IPS-15b (cell line): ENCODE measurements at regions not wholly inside any gene's neighbourhood (a gene's known extent, or its start where the extent isn't known, plus 50 kb on each side); places are given as distances from the start of the nearest gene placed in this dataset.
"Not testable (repeated sequence)": the region's sequence is repeated elsewhere in the genome, so short reads cannot be mapped to it uniquely, and the experiment has no call there.

Experiments used
- H3K27me3 ChIP-seq: one replicate; pipeline ENCODE4 v1.6.1; 2013; ENCODE audit warnings: low read length; ENCODE audit not compliant: control insufficient read depth, insufficient read depth
- H3K36me3 ChIP-seq: one replicate; pipeline ENCODE4 v1.6.1; 2013; ENCODE audit warnings: low read length; ENCODE audit not compliant: control insufficient read depth, insufficient read depth
- H3K4me1 ChIP-seq: one replicate; pipeline ENCODE4 v1.6.1; 2013; ENCODE audit warnings: mild to moderate bottlenecking, low read length; ENCODE audit not compliant: control insufficient read depth, insufficient read depth
- H3K4me3 ChIP-seq: one replicate; pipeline ENCODE4 v1.5.1; 2013; ENCODE audit warnings: low read depth, low read length
- H3K9ac ChIP-seq: one replicate; pipeline ENCODE4 v1.6.1; 2013; ENCODE audit warnings: low read depth, mild to moderate bottlenecking, low read length
- H3K9me3 ChIP-seq: one replicate; pipeline ENCODE4 v1.6.1; 2013; ENCODE audit warnings: mild to moderate bottlenecking, low read length; ENCODE audit not compliant: control insufficient read depth, insufficient read depth

DNA sequence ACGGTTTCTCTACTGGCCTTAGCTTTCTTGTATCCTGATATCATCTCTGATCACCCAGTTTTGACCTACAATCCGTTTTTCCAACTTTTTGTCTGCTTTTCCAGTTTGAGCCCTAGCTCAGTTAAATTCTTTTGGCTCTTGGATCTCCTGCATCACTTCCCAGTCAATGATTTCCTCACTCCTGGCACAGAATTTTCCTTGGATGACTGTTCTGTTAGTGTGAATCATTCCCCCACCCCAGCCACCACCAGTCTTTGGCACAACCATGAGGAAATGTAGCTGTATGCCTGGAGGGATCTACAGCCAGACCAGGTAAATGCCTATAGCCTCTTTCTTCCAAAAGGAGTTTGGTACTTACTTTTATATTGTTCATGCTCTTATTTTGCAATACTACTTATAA is 187.2 kb upstream of the PTGFR start:
- H3K27me3 ChIP-seq = no peaks in the 10 kb centered on the region
- H3K4me1 ChIP-seq = no peaks in the 10 kb centered on the region
- H3K9ac ChIP-seq = no peak overlapping the region
- H3K36me3 ChIP-seq = no peaks in the 10 kb centered on the region
- H3K4me3 ChIP-seq = no peak overlapping the region
- H3K9me3 ChIP-seq = no peaks in the 10 kb centered on the region

DNA sequence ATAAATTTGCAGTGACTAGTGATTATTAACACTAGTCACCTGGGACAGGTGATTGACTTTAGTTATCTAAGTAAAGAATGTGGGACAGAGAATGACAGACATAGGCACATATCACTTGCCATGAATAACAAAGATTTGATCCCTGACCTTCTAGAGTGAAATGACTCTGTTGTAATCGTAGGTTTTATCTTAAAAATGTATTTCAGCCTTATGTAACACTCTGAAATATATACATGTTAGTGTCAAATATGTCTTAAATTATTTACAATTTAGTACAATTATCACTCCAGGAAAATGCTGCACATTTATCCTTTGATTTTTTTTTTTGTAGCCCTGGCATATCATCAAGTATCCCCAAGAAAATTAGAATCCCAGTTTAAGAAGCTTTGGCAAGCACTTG is 186.4 kb upstream of the PTGFR start:
- H3K36me3 ChIP-seq = no peaks in the 10 kb centered on the region
- H3K4me1 ChIP-seq = no peaks in the 10 kb centered on the region
- H3K4me3 ChIP-seq = no peak overlapping the region
- H3K9ac ChIP-seq = no peak overlapping the region
- no peaks in the 10 kb centered on the region for H3K27me3 ChIP-seq
- H3K9me3 ChIP-seq = no peaks in the 10 kb centered on the region

DNA sequence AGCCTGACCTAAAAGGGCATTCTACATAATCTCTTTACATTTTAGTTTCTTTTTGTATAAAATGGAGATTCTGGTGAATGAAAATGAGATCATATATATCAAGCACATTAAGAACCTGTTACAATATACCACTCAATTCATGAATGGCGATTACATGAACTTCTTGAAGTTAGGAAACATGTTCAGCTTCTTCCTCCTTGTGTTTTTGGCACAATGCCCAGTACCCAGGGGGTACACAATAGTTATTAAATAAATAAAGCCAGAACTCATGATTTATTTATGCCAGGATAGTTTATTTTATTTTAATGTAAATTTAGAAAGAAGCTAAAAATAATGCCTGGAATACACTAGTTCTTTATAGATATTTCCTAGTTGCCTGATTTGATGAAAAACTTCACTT is 186.0 kb upstream of the PTGFR start:
- no peak overlapping the region for H3K9ac ChIP-seq
- H3K9me3 ChIP-seq = no peaks in the 10 kb centered on the region
- no peaks in the 10 kb centered on the region for H3K4me1 ChIP-seq
- no peaks in the 10 kb centered on the region for H3K27me3 ChIP-seq
- H3K4me3 ChIP-seq = no peak overlapping the region
- H3K36me3 ChIP-seq = no peaks in the 10 kb centered on the region

DNA sequence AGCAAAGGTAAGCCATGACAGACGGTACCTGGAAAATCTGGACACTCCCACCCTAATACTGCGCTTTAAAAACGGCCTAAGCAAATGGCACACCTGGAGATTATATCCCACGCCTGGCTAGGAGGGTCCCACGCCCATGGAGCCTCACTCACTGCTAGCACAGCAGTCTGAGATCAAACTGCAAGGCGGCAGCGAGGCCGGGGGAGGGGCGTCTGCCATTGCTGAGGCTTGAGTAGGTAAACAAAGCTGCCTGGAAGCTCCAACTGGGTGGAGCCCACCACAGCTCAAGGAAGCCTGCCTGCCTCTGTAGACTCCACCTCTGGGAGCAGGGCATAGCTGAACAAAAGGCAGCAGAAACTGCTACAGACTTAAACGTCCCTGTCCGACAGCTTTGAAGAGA is 180.5 kb upstream of the PTGFR start:
- H3K36me3 ChIP-seq, H3K9me3 ChIP-seq, H3K9ac ChIP-seq, H3K27me3 ChIP-seq, H3K4me3 ChIP-seq, H3K4me1 ChIP-seq: not testable (repeated sequence)

DNA sequence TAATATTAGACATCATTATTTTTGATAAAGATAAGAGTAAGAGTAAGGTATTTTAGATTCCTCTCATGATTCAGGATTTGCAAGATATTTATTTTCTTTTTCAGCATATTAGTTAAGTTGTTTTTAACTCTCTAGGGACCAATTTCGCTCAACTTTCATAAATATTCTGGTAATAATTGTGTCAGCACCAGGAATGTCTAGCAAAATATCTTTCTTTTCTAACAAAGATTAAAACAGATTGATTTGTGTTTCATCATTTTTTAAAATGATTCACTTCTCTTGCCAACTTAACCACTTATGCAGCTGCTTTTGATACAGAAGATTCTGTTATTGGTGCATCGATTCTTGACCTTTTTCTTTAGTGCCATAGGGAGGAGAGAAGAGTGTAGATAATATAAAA is 172.8 kb upstream of the PTGFR start:
- Histone ChIP-seq H3K36me3 (no peaks in the 10 kb centered on the region), H3K27me3 (no peaks in the 10 kb centered on the region), H3K9ac (no peak overlapping the region), H3K4me3 (no peak overlapping the region), H3K4me1 (no peaks in the 10 kb centered on the region), H3K9me3 (no peaks in the 10 kb centered on the region)

DNA sequence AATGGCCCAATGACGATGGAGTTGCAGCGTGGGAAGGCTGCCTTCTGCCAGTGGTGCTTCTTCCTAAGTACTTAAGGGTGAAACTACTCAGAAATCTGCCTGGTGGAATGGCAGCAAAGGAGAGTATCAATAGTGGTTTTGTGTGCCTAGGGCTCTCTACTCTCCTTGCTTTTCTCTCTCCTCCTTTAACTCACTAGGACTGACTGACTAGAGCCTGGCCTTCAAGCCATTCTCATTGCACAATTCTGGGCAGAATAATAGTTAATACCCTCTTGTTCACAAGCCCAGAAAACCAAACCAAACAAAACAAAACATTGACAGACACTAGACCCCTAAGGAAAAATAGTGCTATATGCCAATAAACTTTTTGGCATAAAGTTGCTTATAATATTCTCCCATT is 171.2 kb upstream of the PTGFR start:
- no peak overlapping the region for H3K9ac ChIP-seq
- no peaks in the 10 kb centered on the region for H3K4me1 ChIP-seq
- H3K36me3 ChIP-seq = no peaks in the 10 kb centered on the region
- H3K4me3 ChIP-seq = no peak overlapping the region
- H3K9me3 ChIP-seq = no peaks in the 10 kb centered on the region
- H3K27me3 ChIP-seq = no peaks in the 10 kb centered on the region

DNA sequence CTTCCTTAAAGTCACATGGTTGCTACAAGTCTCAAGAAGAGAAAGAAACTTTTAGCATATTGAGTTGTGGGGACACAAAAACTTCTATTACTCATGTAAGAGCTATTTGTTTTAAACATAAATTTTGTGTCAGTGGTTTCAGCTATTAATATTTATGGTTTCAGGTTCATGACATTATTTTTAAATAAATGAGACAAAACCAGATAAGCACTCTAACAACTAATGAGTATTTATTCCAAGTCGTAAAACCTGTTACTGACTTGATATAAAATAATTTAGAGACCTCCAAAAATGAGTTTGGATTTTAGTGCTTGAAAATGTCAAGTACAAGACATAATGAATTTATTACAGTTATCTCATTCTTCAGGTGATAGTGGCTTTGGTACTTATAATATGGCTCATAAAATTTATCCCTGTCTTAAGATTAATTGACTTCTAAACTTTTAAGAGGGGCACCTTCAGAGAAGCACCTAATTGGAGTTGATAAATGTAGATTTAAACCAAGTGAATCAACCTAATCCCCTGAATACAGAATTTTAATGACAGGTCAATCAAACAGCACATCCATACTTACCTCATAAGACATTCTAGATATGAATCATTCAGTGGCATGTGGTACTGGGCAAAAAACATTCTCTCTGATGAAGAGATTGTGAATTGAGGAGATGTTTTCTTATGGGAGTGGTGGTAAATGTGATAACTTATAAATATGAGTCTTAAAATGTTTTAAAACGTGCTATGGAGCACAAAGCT is 167.7 kb upstream of the PTGFR start:
- Histone ChIP-seq H3K4me3 (no peak overlapping the region), H3K36me3 (no peaks in the 10 kb centered on the region), H3K27me3 (no peaks in the 10 kb centered on the region), H3K9me3 (no peaks in the 10 kb centered on the region), H3K4me1 (no peaks in the 10 kb centered on the region), H3K9ac (no peak overlapping the region)

DNA sequence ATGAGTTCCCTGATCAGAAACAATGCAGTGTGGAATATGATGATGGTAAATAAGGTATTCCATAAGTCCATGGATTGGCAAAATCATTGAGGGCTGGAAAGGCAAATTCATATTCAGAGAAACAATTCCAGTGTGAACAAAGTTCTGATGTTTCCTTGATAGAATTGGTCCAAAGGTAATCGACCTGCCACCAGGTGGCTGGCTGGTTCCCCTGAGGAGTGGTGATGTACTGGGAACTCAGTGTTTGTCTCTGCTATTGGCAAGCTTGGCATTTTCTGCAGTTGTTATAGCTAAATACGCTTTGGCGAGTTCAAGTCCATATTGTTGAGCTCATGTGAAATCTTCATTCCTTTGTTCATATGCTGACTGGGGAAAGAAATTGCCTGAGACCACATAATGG is 165.5 kb upstream of the PTGFR start:
- H3K4me3 ChIP-seq = no peak overlapping the region
- H3K9me3 ChIP-seq = no peaks in the 10 kb centered on the region
- no peaks in the 10 kb centered on the region for H3K27me3 ChIP-seq
- H3K9ac ChIP-seq = no peak overlapping the region
- no peaks in the 10 kb centered on the region for H3K36me3 ChIP-seq
- H3K4me1 ChIP-seq = no peaks in the 10 kb centered on the region

DNA sequence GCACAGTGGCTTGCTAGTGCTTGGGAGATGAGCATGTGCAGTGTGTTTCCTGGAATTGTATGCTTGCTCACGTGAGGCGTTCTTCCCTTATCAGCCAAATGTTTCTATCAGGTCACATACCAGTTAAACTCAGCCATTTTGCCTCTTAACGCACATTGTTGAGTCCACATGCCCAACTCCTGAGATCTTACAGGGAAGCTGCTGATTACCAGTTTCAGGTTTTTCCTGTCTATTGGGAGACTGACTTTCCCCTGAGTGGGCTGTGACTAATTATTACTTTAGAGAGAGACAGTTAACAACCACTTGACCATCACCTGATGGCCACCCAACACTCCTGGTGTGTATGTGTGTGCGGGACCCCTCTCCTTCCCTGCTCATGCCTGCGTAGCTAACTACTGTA is 161.3 kb upstream of the PTGFR start:
- no peaks in the 10 kb centered on the region for H3K4me1 ChIP-seq
- H3K9me3 ChIP-seq = no peaks in the 10 kb centered on the region
- H3K9ac ChIP-seq = no peak overlapping the region
- H3K4me3 ChIP-seq = no peak overlapping the region
- H3K36me3 ChIP-seq = no peaks in the 10 kb centered on the region
- no peaks in the 10 kb centered on the region for H3K27me3 ChIP-seq

DNA sequence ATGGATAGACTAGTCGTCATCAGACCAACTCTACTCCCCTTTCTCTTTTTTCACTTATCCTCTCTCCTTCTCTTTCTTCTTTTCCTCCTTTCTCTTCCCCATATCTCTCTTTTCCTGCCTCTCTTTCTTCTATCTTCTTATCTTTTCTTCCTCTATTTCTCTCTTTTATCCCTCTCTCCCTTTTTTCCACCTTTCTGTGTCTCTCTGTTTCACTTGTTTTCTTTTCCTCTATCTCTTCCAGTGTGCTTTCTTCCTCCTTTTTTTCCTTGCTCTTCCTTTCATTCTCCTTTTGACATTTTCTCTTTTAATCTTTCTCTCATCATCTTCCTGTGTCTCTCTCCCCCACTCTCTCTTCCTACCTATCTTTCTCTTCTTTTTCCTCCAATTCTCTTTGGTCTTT is 159.0 kb upstream of the PTGFR start:
- H3K9ac ChIP-seq = no peak overlapping the region
- no peak overlapping the region for H3K4me3 ChIP-seq
- H3K27me3 ChIP-seq = no peaks in the 10 kb centered on the region
- no peaks in the 10 kb centered on the region for H3K4me1 ChIP-seq
- no peaks in the 10 kb centered on the region for H3K9me3 ChIP-seq
- H3K36me3 ChIP-seq = no peaks in the 10 kb centered on the region

DNA sequence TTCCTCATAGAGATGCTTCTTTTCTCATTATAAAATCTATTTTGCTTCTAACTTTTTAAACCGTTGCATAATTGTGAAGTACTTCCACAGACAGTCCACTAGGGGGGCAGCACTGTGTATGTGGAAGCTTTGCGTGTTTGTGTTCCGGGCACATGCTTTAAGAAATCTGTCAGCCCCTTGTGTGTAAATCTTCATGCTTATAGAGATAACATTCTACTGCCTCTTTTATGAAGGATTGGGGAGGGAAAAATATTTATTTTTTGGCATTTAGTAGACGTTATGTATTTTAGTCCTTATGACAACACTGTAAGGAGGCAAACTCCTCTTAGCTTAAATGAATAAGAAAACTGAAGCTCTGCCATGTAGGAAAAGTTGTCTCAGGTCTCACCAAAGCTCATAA is 157.3 kb upstream of the PTGFR start:
- Histone ChIP-seq H3K27me3 (no peaks in the 10 kb centered on the region), H3K9ac (no peak overlapping the region)

DNA sequence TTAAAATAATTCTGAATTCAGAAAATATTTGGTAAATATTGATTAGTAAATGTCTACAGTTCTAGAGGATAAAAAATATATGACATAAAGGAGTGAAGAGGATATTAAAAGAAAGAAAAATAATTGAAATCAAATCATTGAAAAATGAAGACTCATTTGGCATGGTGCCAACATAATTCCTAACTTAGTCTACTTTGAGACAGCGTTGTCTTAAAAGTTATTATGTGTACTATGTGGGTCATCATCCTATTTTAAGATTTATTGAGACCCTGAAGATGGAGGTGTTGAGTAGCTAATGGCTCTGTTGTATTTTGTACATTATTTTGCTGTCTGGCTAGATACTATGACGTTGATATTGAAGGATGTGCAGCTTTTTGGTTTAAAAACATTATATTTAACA is 156.7 kb upstream of the PTGFR start:
- Histone ChIP-seq H3K4me3 (no peak overlapping the region), H3K9ac (no peak overlapping the region), H3K27me3 (no peaks in the 10 kb centered on the region), H3K36me3 (no peaks in the 10 kb centered on the region), H3K9me3 (no peaks in the 10 kb centered on the region), H3K4me1 (no peaks in the 10 kb centered on the region)

More for the DNA sequence above, 157.3 kb upstream of the PTGFR start:
- Histone ChIP-seq H3K9me3 (no peaks in the 10 kb centered on the region), H3K36me3 (no peaks in the 10 kb centered on the region), H3K4me1 (no peaks in the 10 kb centered on the region), H3K4me3 (no peak overlapping the region)
